ENCODE measurements at regions not wholly inside any gene's neighbourhood (a gene's known extent, or its start where the extent isn't known, plus 50 kb on each side); places are given as distances from the start of the nearest gene placed in this dataset.

DNA sequence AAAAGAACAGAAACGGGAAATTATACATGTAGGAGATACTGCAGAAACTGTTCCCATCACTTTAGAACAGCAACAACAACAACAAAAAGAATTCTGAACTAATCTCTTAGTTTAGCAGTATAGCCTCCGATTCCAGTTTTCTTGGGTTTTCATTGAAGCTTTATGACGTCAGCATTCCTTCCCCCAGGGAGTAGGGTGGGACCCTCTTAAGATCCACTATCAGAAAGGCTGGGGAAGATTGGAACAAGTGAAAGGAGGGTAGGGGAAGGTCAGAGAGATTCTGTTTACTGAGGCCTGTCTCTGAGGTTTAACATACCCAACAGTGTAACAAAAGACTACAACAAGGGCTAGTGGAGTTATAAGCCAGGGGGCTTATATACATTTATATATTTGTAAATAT is 121.4 kb upstream of the OLFM3 start:
- TF ChIP-seq, protein P1, sequence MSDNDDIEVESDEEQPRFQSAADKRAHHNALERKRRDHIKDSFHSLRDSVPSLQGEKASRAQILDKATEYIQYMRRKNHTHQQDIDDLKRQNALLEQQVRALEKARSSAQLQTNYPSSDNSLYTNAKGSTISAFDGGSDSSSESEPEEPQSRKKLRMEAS (IDR thresholded peaks at IDR 0.05; ENCODE audit: low read depth): no peak
- TF ChIP-seq, protein P2, sequence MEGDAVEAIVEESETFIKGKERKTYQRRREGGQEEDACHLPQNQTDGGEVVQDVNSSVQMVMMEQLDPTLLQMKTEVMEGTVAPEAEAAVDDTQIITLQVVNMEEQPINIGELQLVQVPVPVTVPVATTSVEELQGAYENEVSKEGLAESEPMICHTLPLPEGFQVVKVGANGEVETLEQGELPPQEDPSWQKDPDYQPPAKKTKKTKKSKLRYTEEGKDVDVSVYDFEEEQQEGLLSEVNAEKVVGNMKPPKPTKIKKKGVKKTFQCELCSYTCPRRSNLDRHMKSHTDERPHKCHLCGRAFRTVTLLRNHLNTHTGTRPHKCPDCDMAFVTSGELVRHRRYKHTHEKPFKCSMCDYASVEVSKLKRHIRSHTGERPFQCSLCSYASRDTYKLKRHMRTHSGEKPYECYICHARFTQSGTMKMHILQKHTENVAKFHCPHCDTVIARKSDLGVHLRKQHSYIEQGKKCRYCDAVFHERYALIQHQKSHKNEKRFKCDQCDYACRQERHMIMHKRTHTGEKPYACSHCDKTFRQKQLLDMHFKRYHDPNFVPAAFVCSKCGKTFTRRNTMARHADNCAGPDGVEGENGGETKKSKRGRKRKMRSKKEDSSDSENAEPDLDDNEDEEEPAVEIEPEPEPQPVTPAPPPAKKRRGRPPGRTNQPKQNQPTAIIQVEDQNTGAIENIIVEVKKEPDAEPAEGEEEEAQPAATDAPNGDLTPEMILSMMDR (IDR thresholded peaks at IDR 0.05): no peak
- TF ChIP-seq RCOR1 (IDR thresholded peaks at IDR 0.05; ENCODE audit: low read length) (no peak), ELF1 (IDR thresholded peaks at IDR 0.05) (no peak), GABPA (IDR thresholded peaks at IDR 0.05; ENCODE audit: low read depth) (no peak), NFIC (IDR thresholded peaks at IDR 0.05; ENCODE audit: borderline replicate concordance) (no peak)
- TF ChIP-seq, protein P3, sequence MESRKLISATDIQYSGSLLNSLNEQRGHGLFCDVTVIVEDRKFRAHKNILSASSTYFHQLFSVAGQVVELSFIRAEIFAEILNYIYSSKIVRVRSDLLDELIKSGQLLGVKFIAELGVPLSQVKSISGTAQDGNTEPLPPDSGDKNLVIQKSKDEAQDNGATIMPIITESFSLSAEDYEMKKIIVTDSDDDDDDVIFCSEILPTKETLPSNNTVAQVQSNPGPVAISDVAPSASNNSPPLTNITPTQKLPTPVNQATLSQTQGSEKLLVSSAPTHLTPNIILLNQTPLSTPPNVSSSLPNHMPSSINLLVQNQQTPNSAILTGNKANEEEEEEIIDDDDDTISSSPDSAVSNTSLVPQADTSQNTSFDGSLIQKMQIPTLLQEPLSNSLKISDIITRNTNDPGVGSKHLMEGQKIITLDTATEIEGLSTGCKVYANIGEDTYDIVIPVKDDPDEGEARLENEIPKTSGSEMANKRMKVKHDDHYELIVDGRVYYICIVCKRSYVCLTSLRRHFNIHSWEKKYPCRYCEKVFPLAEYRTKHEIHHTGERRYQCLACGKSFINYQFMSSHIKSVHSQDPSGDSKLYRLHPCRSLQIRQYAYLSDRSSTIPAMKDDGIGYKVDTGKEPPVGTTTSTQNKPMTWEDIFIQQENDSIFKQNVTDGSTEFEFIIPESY (IDR thresholded peaks at IDR 0.05; ENCODE audit: borderline replicate concordance, low read depth): no peak
- TF ChIP-seq, protein P4, sequence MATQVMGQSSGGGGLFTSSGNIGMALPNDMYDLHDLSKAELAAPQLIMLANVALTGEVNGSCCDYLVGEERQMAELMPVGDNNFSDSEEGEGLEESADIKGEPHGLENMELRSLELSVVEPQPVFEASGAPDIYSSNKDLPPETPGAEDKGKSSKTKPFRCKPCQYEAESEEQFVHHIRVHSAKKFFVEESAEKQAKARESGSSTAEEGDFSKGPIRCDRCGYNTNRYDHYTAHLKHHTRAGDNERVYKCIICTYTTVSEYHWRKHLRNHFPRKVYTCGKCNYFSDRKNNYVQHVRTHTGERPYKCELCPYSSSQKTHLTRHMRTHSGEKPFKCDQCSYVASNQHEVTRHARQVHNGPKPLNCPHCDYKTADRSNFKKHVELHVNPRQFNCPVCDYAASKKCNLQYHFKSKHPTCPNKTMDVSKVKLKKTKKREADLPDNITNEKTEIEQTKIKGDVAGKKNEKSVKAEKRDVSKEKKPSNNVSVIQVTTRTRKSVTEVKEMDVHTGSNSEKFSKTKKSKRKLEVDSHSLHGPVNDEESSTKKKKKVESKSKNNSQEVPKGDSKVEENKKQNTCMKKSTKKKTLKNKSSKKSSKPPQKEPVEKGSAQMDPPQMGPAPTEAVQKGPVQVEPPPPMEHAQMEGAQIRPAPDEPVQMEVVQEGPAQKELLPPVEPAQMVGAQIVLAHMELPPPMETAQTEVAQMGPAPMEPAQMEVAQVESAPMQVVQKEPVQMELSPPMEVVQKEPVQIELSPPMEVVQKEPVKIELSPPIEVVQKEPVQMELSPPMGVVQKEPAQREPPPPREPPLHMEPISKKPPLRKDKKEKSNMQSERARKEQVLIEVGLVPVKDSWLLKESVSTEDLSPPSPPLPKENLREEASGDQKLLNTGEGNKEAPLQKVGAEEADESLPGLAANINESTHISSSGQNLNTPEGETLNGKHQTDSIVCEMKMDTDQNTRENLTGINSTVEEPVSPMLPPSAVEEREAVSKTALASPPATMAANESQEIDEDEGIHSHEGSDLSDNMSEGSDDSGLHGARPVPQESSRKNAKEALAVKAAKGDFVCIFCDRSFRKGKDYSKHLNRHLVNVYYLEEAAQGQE (IDR thresholded peaks at IDR 0.05; ENCODE audit: low read depth, low read length): no peak
